Head of caudate nucleus (tissue), 42 donors: ENCODE measurements at regions not wholly inside any gene's neighbourhood (a gene's known extent, or its start where the extent isn't known, plus 50 kb on each side); places are given as distances from the start of the nearest gene placed in this dataset.
"Not testable (repeated sequence)": the region's sequence is repeated elsewhere in the genome, so short reads cannot be mapped to it uniquely, and the experiment has no call there.

ENCODE experiments used
- DNase-seq, 42 donors: peaks; one replicate each; pipeline versions ENCODE4 v3.0.0 to v3.0.0-alpha.2; 2020 to 2021; ENCODE audit warnings: mixed read lengths in 7 of 42
- intact Hi-C: fragments of 100-400 bp; cut with DNase I; formaldehyde crosslinking; loops from one replicate; pipeline ENCODE4 v1.15.0; 2022

DNA sequence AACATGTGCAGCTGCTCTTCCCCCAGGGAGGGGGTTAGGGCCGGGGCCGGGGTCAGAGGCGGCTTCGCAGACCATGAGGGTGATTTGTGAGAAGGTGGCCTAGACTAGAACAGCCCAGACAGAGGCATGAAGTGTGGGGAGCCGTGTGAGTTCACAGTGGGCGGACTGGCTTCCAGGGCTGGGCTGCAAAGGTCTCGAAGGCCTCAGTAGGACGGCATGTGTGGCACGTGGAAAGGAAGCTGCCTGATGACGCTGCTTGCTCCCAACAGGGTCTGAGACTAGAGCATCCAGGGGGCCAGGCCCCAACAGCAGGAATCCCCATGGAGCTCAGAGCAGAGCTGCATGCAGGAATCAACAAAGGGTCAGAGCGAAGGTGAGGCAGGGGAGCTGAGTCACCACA lies 111.5 kb upstream of the ZNF469 start:
- DNase-seq, intact Hi-C loops: not testable (repeated sequence)

DNA sequence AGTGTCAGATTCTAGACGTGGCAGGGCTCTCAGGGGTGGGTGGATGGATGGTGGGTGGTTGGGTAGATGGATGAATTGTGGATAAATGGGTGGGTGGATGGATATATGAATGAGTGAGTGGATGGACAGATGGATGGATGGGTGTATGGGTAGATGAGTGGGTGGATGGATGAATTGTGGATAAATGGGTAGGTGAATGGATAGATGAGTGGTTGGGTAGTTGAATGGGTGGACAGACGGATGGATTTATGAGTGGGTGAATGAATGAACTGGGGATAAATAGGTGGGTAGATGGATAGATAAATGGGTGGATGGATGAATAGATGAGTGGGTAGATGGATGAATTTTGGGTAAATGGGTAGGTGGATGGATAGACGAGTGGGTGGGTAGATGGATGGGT lies 111.0 kb upstream of the ZNF469 start:
- intact Hi-C loops, DNase-seq: not testable (repeated sequence)

DNA sequence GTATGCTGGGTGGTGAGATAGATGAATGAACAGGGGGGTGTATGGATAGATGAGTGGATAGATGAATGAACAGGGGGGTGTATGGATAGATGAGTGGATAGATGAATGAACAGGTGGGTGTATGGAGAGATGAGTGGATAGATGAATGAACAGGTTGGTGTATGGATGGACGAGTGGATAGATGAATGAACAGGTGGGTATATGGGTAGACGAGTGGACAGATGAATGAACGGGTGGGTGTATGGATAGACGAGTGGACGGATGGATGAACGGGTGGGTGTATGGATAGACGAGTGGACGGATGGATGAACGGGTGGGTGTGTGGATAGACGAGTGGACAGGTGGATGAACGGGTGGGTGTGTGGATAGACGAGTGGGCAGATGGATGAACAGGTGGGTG lies 110.3 kb upstream of the ZNF469 start:
- intact Hi-C loops = not testable (repeated sequence)

DNA sequence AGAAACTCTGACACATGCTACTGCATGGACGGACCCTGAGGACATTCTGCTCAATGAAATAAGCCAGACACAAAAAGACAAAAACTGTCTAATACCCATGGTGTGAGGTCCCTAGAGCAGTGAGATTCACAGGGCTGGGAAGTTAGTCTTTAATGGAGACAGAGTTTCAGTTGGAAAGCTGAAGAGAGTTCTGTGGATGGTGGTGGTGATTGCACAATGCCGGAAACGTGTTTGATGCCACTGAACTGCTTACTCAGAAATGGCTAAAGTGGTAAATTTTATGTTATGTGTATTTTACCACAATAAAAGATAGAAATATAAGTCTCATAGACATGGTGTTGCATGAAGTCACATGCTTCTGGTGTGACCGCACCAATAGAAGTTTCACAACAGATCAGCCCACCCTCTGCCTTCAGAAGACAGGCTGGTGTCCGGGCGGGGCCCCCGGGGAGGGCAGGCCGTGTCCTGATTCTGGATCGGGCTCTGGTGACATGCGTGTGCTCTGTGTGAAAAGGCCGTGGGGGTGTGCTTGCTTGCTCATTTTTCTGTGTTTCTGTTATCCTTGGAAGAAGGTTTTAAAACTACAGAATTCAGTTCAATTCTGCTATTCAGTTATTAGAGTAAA lies 108.5 kb upstream of the ZNF469 start:
- DNase-seq = peak in 2 of 42 donors; percentile 23 to 29
- intact Hi-C loops = not testable (repeated sequence)

More for the DNA sequence above, 110.3 kb upstream of the ZNF469 start:
- DNase-seq = peak in 1 of 42 donors; percentile 1

DNA sequence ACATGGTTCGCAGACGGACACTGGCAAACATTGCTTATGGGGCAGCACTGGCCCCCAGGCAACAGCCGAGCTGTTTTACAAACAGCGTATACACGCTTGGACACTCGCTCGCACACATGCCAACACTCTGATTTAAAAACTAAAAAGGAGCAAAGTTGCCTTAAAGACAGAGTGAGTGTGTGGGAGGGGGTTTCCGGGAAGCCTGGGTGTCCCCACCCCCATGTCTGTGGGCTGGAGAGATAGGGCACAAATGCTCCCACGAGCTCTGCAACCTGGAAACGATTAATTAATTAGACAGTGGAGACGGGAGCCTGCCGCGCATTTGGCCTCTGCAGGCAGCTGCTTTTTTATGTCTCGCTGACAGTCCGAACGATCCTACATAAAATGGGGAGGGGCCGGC lies 107.9 kb upstream of the ZNF469 start:
- DNase-seq = peak in 3 of 42 donors; percentile 16 to 22 (median 19)

DNA sequence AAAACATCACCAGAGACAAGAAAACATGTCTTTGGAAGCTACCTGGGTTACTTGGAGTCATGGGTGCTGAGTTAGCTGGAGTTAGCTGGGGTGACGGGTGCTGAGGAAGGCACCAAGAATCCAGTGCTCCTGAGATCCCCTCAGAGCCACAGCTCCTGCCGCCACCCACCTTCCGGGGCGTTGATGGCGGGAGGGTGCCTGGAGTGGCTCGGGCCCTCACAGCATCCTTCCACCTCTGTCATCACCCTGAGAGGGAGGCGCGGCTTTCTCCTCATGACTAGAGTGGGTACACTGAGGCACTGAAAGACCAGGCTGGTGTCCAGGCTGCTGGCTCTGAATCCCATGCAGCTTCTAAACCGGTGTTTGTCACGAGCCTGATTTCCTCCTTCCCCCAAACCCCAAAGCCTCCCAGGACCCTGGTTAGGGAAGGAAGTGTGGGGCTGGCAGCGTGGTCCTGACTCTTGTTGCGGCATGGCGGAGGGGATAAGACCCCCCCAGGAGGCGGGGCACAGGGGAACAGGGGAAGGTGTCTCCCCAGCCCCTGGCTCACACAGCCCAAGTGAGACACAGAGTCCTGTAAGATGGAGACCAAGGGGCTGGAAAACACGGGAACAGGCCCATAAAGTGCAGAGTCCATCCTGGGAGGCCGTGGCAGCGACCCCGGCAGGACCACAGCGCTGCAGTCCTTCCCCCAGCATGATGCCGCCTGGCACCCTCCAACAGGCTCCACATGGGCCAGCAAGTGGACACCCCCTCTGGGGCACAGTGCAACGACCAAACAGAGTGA lies 107.2 kb upstream of the ZNF469 start:
- intact Hi-C loops = not testable (repeated sequence)

More for the DNA sequence above, 107.9 kb upstream of the ZNF469 start:
- intact Hi-C loops = no loop called here

DNA sequence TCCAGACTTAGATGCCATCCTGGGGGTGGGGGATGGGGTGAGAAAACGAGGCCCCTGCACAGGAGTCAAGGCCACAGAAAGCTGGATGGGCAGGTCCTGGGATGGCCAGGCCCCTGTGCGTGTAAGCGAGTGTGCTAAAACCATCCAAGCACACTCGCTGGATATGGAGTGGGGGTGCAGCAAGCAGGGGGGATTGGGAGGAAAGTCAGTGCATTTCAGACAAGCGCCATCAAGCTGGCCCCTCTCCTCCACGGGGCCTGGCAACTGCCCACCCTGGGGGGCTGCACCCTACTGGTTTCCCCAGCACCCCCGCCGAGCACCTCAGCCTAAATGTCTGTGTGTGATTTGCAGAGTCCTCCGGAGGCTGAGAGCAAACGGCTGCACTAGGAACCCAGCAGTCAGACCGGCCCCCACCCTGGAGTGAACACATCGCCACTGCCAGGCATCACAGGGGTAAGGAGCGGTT lies 106.6 kb upstream of the ZNF469 start:
- DNase-seq = peak in 1 of 42 donors; percentile 21
- intact Hi-C loops = not testable (repeated sequence)

More for the DNA sequence above, 107.2 kb upstream of the ZNF469 start:
- peak in 2 of 42 donors; percentile 10 to 22 for DNase-seq

DNA sequence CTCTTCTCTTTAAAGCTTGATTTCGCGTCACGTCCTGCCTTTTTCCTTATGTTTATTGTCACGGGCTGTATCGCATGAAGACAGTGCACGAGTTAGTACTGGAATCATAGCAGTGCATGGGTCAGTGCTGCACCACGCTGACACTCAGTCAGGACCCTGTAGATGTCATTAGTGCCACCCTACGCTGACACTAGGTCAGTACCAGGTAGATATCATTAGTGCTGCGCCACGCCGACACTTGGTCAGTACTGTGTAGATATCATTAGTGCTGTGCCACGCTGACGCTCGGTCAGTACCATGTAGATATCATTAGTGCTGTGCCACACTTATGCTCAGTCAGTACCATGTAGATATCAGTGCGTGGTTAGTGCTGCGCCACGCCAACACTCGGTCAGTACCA lies 106.2 kb upstream of the ZNF469 start:
- DNase-seq = peak in 1 of 42 donors; percentile 17
- intact Hi-C loops = no loop called here

DNA sequence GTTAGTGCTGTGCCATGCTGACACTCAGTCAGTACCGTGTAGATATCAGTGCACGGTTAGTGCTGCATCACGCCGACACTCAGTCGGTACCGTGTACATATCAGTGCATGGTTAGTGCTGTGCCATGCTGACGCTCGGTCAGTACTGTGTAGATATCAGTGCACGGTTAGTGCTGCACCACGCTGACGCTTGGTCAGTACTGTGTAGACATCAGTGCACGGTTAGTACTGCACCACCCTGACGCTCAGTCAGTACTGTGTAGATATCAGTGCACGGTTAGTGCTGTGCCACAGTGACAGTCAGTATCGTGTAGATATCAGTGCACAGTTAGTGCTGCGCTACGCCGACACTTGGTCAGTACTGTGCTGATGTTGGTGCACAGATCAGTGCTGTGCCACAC lies 102.8 kb upstream of the ZNF469 start:
- intact Hi-C loops = no loop called here

DNA sequence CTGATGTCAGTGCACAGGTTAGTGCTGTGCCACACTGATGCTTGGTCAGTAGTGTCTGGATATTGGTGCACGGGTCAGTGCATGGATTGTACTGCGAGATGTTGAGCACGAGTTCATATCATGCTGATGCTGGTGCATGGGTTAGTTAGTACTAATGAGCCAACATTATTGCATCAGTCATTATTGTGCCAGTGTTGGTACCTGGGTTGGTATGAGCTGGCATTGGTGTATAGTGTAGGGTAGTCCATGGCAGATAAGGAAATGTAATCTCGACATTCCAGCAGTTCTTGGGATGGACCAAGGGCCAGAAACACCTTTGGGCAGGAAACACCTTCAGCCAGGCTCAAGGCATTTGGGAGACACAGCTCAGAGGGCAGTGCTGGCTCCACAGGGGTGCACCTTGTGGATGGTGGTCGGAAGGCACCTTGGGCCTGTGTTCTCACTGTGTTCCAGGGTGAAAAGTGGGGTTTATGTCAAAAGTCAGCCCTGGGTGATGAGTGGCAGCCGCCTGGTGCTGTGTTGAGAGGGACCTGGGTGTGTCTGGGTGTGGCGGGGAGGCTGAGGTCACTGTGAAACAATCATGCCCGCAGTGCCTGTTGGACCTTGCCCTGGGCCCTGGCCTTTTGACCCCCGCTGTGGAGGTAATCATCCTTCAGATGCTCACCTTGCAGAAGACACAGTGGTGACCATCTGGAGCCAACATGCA lies 100.7 kb upstream of the ZNF469 start:
- intact Hi-C loops = no loop called here
- no peak for DNase-seq

More for the DNA sequence above, 102.8 kb upstream of the ZNF469 start:
- DNase-seq = no peak

DNA sequence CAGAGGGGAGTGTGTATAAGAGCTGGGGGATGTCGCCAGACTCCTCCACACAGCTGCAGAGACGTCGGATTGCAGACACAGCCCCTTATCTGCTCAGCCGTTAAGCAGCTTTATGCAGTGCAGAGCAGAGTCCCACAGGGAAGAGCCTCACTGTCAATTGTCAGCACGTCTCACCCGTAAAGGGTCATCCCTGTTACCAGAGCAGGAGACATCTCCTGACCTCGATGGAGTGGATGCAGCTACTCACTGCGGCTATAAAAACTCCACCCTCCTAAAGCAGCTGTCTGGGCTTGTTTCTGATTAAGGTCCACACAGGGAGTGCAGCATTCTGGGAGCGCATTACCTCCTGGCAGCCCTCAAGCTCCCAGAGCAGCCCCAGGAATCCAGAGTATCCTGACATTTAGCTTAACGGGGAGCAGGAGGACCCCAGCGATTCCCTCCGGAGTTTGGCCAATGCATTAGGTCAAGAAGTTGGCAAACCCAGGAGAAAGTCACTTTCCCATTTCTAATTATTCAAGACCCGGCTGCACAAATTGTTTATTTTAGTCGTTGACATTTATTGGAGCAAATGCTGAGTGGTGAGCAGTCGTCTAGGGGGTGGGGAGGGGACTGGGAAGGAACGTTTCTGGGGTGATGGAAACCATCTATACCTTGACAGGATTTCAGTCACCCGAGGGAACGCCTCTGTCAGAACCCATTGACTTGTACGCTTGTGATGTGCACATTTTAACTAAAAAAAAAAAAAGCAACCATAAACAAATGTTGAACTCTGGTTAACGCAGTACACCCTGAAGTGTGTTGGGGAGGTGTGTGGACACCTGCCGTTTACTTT lies 100.0 kb upstream of the ZNF469 start:
- intact Hi-C loops = no loop called here
- DNase-seq = no peak

DNA sequence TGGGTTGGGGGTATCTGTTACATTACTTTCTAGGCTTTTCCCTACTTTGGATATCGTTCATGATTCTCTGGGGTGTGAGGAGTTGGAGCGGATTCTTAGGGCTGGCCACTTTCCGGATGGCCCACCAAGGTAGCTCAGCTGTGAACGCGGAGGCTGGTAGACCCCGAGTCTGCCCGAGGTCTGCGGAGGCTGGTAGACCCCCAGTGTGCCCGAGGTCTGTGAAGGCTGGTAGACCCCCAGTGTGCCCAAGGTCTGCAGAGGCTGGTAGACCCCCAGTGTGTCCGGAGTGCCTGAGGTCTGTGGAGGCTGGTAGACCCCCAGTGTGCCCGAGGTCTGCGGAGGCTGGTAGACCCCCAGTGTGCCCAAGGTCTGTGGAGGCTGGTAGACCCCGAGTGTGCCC lies 99.2 kb upstream of the ZNF469 start:
- DNase-seq = no peak
- intact Hi-C loops = no loop called here

DNA sequence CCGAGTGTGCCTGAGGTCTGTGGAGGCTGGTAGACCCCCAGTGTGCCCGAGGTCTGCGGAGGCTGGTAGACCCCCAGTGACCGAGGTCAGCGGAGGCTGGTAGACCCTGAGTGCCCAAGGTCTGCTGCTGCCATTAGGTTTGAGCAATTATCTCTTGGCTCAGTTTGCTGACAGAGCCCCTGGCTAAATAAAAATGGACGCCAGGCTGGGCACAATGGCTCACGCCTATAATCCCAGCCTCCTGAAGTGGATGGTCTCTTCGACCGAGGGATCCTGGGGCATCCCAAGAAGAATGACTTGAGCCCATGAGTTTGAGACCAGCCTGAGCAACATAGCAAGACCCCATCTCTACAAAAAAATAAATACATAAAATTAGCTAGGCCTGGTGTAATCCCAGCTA lies 98.7 kb upstream of the ZNF469 start:
- DNase-seq = no peak
- intact Hi-C loops = no loop called here

DNA sequence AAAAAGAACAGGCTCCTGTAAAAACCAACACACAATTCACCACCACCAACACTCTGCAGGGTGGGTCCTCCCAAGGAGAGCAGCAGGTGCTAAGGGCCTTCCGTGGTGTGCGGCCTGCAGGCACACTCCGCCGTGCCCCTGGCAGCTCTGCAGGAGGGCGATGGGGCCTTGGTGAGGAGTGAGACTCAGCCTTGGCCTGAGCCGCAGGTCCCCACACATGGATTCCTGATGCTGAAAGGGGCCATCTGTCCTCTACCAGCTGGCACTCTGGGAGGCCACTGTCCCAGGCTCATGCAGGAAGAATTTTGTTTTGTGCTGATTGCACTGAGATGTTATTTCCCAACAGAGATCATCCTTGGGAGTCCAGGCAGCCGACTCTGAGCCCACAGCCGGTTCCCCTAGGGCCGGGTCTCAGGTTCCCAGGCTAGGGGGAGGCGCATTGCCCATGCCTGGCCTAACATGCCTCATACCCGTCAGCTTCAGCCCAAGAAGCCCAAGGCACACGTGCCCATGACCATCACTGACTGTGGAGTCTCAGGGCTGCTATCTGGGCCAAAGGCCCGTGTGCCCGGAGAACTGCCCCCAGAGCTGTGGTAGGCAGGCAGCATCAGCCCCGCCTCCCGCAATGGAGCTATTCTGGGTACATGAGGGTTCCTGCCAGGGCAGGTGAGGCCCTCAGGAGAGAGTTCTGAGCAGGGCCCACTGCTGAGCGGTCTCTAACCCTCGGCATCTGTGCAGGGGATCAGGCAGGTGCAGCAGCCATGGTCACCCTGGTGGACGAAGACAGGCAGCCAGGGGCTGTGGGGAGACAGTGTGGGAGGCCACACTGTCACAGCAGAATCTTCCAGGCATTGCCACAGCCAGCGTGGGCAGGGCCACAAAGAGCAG lies 97.9 kb upstream of the ZNF469 start:
- intact Hi-C loops = no loop called here

DNA sequence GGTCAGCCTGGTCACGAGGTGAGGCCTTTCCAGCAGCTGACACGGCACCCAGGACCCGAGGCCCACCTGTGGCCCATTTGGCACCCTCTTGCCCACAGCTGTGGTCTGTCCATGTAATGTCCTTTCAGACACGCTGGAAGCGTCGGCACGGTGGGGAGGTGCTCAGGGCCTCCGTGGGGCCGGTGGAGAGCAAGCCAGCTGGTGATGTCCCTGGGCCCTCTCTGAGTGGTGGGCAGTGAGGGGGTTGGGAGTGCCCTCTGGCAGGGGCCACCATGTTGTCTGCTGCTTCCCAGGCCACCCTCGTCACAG lies 97.3 kb upstream of the ZNF469 start:
- intact Hi-C loops = no loop called here
- DNase-seq = no peak

More for the DNA sequence above, 97.9 kb upstream of the ZNF469 start:
- no peak for DNase-seq

DNA sequence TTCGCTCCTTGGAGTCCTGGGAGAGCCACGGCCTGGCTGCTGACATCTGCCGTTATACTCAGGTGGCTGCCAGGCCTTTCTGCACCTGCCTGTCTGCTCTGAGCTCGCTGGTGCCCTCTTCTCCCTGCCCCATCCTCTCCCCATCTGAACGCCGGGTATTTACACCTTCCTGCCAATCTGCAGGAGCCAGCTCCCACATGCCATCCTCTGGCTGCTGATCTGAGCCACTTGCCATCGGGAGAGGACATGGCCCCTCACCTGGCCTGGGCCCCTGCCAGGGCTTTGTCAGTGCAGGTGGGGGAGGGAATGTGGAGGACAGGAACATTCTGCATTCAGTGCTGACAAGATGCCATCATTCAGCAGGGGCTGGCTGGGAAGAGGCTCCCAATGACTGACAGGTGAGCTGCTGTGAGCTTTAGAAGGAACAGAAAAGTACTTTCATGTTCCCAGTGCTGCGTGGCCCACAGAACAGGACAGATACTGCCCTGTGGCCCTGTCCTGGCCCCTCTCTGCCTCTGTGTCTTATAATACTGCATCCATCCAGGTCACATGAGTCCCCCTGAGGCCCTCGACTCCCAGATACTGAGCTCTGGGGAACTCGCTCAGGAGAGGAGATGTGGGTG lies 96.3 kb upstream of the ZNF469 start:
- no peak for DNase-seq
- intact Hi-C loops = no loop called here

DNA sequence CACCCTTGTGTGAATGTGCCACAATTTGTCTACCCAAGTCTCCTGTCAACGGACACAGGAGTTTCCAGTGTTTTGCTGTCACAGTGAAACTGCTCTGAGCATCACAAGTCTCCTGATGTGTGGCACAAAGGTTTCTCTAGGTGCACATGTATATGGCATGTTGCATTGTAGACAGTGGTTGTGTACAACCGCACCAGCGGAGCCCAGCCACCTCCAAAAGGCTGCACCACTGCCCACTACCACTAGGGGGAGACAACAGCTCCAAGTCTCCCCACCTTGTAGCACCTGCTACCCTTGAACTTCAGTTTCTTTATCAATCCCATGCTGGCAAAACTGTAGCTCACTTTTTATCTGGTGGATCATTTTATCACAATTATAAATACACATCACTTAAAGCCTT lies 95.5 kb upstream of the ZNF469 start:
- DNase-seq = peak in 3 of 42 donors; percentile 23 to 61 (median 41)
- intact Hi-C loops = no loop called here

DNA sequence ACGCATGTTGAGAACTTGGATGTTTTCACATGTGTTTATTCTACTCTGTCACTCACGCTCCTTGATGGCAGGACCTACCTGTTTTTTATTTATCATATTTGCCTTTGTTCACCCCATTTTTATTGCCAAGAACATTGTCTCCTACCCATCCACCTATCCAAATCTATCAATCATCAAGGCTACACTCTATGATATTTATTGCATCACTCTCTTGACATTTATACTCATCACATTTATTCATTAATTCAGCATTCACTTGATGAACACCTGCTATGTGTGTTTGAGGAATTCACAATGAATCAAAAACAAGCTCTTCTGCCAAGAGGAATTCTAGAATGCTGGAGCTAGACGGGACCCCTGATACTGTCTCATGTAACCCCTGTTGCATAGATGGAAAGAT lies 94.5 kb upstream of the ZNF469 start:
- intact Hi-C loops = no loop called here
- no peak for DNase-seq
